CD4-positive, alpha-beta T cell treated with Interleukin-4 for 1 hour (primary cell): ENCODE measurements at regions not wholly inside any gene's neighbourhood (a gene's known extent, or its start where the extent isn't known, plus 50 kb on each side); places are given as distances from the start of the nearest gene placed in this dataset.
"Not testable (repeated sequence)": the region's sequence is repeated elsewhere in the genome, so short reads cannot be mapped to it uniquely, and the experiment has no call there.

ENCODE experiments used
- DNase-seq, 2 donors: peaks; one replicate each; pipeline ENCODE4 v3.0.0-alpha.2; 2020 to 2022

- DNase-seq, result not testable (repeated sequence)
Observed at GRCh38 chr9:32894485-32894884, 106.9 kb downstream of the APTX start.

DNA sequence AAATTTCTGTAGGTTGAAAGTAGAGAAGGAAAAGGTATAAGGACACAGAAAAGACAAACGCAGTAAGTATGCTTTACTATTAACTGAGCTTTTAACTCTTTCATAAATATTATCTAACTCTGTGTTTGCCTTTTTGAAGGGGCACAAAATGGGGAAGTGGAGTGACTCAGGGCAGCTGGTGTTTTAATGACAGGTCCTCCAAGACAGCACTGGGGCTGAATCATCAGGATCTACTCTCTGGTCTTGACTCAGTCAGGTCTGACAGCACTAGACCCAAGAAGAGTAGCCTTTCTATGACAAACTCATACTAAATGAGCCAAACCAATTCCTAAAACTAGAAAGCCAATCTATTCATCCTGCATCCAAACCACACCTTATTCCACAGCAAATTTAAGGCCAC, 102.2 kb downstream of the APTX start:
- no peak for DNase-seq

GRCh38 chr9:32899761-32900160, 101.7 kb downstream of the APTX start:
- no peak for DNase-seq

- peak in 1 of 2 donors; percentile 4 for DNase-seq
Observed at GRCh38 chr9:32906213-32906612, 95.2 kb downstream of the APTX start.

DNA sequence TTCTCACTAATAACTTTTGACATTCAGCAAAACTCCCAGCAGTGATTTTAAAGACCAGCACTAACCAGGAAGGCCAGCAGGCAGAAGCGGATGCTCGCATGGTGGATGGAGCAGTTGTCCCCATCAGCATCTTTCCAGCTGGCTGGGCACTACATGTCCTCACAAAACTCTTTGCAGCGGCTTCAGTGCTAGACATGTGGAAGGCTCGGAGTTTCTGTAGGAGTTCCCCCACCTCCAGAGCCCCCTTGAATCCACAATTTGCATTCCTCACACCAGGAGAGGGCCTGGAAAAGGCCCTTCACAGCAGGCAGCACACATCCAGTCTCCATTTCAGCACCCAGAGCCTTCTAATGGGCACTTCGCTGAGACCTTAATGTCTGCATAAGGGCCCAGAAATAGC, 85.6 kb downstream of the APTX start:
- DNase-seq, result no peak

- no peak for DNase-seq
Observed at GRCh38 chr9:32918628-32919027, 82.8 kb downstream of the APTX start.
